Smooth muscle cell (in vitro differentiated cells): ENCODE measurements at regions not wholly inside any gene's neighbourhood (a gene's known extent, or its start where the extent isn't known, plus 50 kb on each side); places are given as distances from the start of the nearest gene placed in this dataset.

Experiments
- DNase-seq: peaks from one replicate; lab custom pipeline; 2025; ENCODE audit not compliant: unreplicated experiment; lab: John Stamatoyannopoulos, UW
- H2AFZ ChIP-seq: fragments of 200-600 bp; sonication (generic); 2 replicates; pipeline ENCODE4 v1.6.0; 2016; ENCODE audit warnings: antibody characterized with exemption, low read depth, mild to moderate bottlenecking
- H3F3A ChIP-seq: fragments of 200-600 bp; sonication (generic); 2 replicates; pipeline ENCODE4 v1.6.0; 2017; ENCODE audit warnings: antibody characterized with exemption, low read depth
- H3K27ac ChIP-seq: fragments of 200-600 bp; sonication (generic); 2 replicates; pipeline ENCODE4 v1.5.1; 2016; ENCODE audit warnings: low read depth, mild to moderate bottlenecking
- H3K27me3 ChIP-seq: fragments of 200-600 bp; sonication (generic); 2 replicates; pipeline ENCODE4 v1.6.1; 2016; ENCODE audit warnings: low read depth, mild to moderate bottlenecking
- H3K36me3 ChIP-seq: fragments of 200-600 bp; sonication (generic); 2 replicates; pipeline ENCODE4 v1.5.1; 2016; ENCODE audit warnings: low read depth
- H3K4me1 ChIP-seq: fragments of 200-600 bp; sonication (generic); 2 replicates; pipeline ENCODE4 v1.5.1; 2016; ENCODE audit warnings: low read depth
- H3K4me2 ChIP-seq: fragments of 200-600 bp; sonication (generic); 2 replicates; pipeline ENCODE4 v1.6.0; 2016; ENCODE audit warnings: mild to moderate bottlenecking
- H3K4me3 ChIP-seq: fragments of 200-600 bp; sonication (generic); 2 replicates; pipeline ENCODE4 v1.5.1; 2016; ENCODE audit warnings: mild to moderate bottlenecking
- H3K79me2 ChIP-seq: fragments of 200-600 bp; sonication (generic); 2 replicates; pipeline ENCODE4 v1.6.0; 2016; ENCODE audit warnings: low read depth, mild to moderate bottlenecking
- H3K9ac ChIP-seq: fragments of 200-600 bp; sonication (generic); 2 replicates; pipeline ENCODE4 v1.6.0; 2016; ENCODE audit warnings: low read depth
- H3K9me3 ChIP-seq: fragments of 200-600 bp; sonication (generic); replicated peaks from 2 replicates; pipeline ENCODE4 v1.5.1; 2016; ENCODE audit warnings: low read depth
- H4K20me1 ChIP-seq: fragments of 200-600 bp; sonication (generic); 2 replicates; pipeline ENCODE4 v1.6.0; 2016; ENCODE audit warnings: low read depth
- CTCF ChIP-seq: fragments of 200-600 bp; sonication (generic); IDR thresholded peaks from 2 replicates; pipeline ENCODE4 v1.5.1; 2017; ENCODE audit warnings: borderline replicate concordance, mild to moderate bottlenecking, antibody characterized with exemption; ENCODE audit not compliant: insufficient read depth, poor library complexity, severe bottlenecking
- WGBS: methylation state at CpG from one replicate; pipeline ENCODE4 v1.1.7; 2016; ENCODE audit warnings: low lambda C conversion rate; 5-methylcytosine and 5-hydroxymethylcytosine counted together

GRCh38 chr4:8780086-8780485 is 91.6 kb downstream of the HMX1 start:
- no peaks in the 10 kb centered on the region for H4K20me1 ChIP-seq
- H2AFZ ChIP-seq, result no peak overlapping the region
- no peaks in the 10 kb centered on the region for H3K36me3 ChIP-seq
- no peak overlapping the region for H3K27ac ChIP-seq
- no peak overlapping the region for H3K4me3 ChIP-seq
- no peaks in the 10 kb centered on the region for H3F3A ChIP-seq
- no peaks in the 10 kb centered on the region for H3K4me1 ChIP-seq
- no peaks in the 10 kb centered on the region for H3K27me3 ChIP-seq
- no peak for TF ChIP-seq CTCF
- no peaks in the 10 kb centered on the region for H3K79me2 ChIP-seq
- no peak for DNase-seq
- H3K4me2 ChIP-seq, result no peak overlapping the region
- H3K9ac ChIP-seq, result no peak overlapping the region
- 83% methylated on average over 13 of the region's 13 CpGs for WGBS
- H3K9me3 ChIP-seq, result no peaks in the 10 kb centered on the region

- Histone ChIP-seq H3F3A (no peaks in the 10 kb centered on the region), H3K27ac (no peak overlapping the region), H3K4me2 (no peak overlapping the region), H3K36me3 (no peaks in the 10 kb centered on the region), H3K79me2 (no peaks in the 10 kb centered on the region), H3K27me3 (no peaks in the 10 kb centered on the region), H3K4me1 (no peaks in the 10 kb centered on the region), H4K20me1 (no peaks in the 10 kb centered on the region), H3K9me3 (no peaks in the 10 kb centered on the region), H3K9ac (no peak overlapping the region), H3K4me3 (no peak overlapping the region), H2AFZ (no peak overlapping the region)
- no peak for TF ChIP-seq CTCF
- no peak for DNase-seq
- WGBS, result 83% methylated on average over 11 of the region's 11 CpGs
These were observed 92.1 kb downstream of the HMX1 start for GRCh38 chr4:8779490-8779932.

GRCh38 chr4:8778760-8779159 is 92.9 kb downstream of the HMX1 start:
- no peaks in the 10 kb centered on the region for H3K36me3 ChIP-seq
- no peak overlapping the region for H2AFZ ChIP-seq
- H3K27ac ChIP-seq, result no peak overlapping the region
- H3K4me2 ChIP-seq, result no peak overlapping the region
- DNase-seq, result no peak
- H3F3A ChIP-seq, result no peaks in the 10 kb centered on the region
- no peaks in the 10 kb centered on the region for H3K9me3 ChIP-seq
- no peak overlapping the region for H3K9ac ChIP-seq
- no peaks in the 10 kb centered on the region for H3K79me2 ChIP-seq
- no peaks in the 10 kb centered on the region for H3K4me1 ChIP-seq
- no peak for TF ChIP-seq CTCF
- no peaks in the 10 kb centered on the region for H4K20me1 ChIP-seq
- WGBS, result 86% methylated on average over 9 of the region's 9 CpGs
- H3K4me3 ChIP-seq, result no peak overlapping the region
- H3K27me3 ChIP-seq, result no peaks in the 10 kb centered on the region

- Histone ChIP-seq H3K27me3 (no peaks in the 10 kb centered on the region), H4K20me1 (no peaks in the 10 kb centered on the region), H3K9me3 (no peaks in the 10 kb centered on the region), H3K27ac (no peak overlapping the region), H3K4me1 (no peaks in the 10 kb centered on the region), H3K9ac (no peak overlapping the region), H3K79me2 (no peaks in the 10 kb centered on the region), H2AFZ (no peak overlapping the region), H3K4me3 (no peak overlapping the region), H3F3A (no peaks in the 10 kb centered on the region), H3K36me3 (no peaks in the 10 kb centered on the region), H3K4me2 (no peak overlapping the region)
- 95% methylated on average over 10 of the region's 10 CpGs for WGBS
- no peak for TF ChIP-seq CTCF
- no peak for DNase-seq
These were observed 93.3 kb downstream of the HMX1 start for GRCh38 chr4:8778291-8778690.
